Psoas muscle (tissue), 7 donors: ENCODE measurements at regions not wholly inside any gene's neighbourhood (a gene's known extent, or its start where the extent isn't known, plus 50 kb on each side); places are given as distances from the start of the nearest gene placed in this dataset.
A peak's percentile ranks its signal among the peaks of the same experiment; 100 is the strongest.

ENCODE experiments used
- ATAC-seq, 4 donors: fragments of 200-7000 bp; cut with Tn5 transposase; one replicate each; pipeline ENCODE4 v1.9.1; 2020; ENCODE audit warnings: moderate library complexity in 3 of 4, mild to moderate bottlenecking in 2 of 4
- DNase-seq, 2 donors: peaks; one replicate each; pipeline ENCODE4 v3.0.0-alpha.2; 2020
- H3K27ac ChIP-seq: fragments of 200-600 bp; one replicate; pipeline ENCODE4 v1.8.0; 2022
- H3K27me3 ChIP-seq, 3 donors: fragments of 200-600 bp in 1 of 3; one replicate each; pipeline versions ENCODE4 v1.6.1 to v1.8.0; 2013 to 2022; ENCODE audit warnings: low read length in 2 of 3, mild to moderate bottlenecking in 2 of 3, moderate library complexity in 1 of 3; ENCODE audit not compliant: insufficient read depth in 3 of 3
- H3K36me3 ChIP-seq, 2 donors: fragments of 200-600 bp in 1 of 2; one replicate each; pipeline versions ENCODE4 v1.6.1 to v1.8.0; 2013 to 2022; ENCODE audit warnings: low read depth in 1 of 2, mild to moderate bottlenecking in 1 of 2, moderate library complexity in 1 of 2; ENCODE audit not compliant: insufficient read depth in 1 of 2
- H3K4me1 ChIP-seq: fragments of 200-600 bp; one replicate; pipeline ENCODE4 v1.8.0; 2022
- H3K4me3 ChIP-seq: fragments of 200-600 bp; one replicate; pipeline ENCODE4 v1.8.0; 2022; ENCODE audit warnings: mild to moderate bottlenecking
- H3K9me3 ChIP-seq: fragments of 200-600 bp; one replicate; pipeline ENCODE4 v1.8.0; 2022
- CTCF ChIP-seq: fragments of 200-600 bp; IDR thresholded peaks from one replicate; pipeline ENCODE4 v1.8.0; 2022; ENCODE audit warnings: antibody characterized with exemption
- WGBS, 3 donors: extraction: QIAGEN DNeasy Blood & Tissue Kit; methylation state at CpG; one replicate each; pipeline versions ENCODE4 v1.1.6 to v1.1.7; 2013; 5-methylcytosine and 5-hydroxymethylcytosine counted together
- intact Hi-C, 2 donors: fragments of 100-400 bp; cut with DNase I; formaldehyde crosslinking; loops; one replicate each; pipeline versions ENCODE4 v1.11.0 to v1.14.2; 2022
- donor health status: healthy with polysubstance abuse.
- donor health status: DM: no; HTN: no; CAD: no; lungs with moderate emphysema.
- donor health status: Bipolar disorder and iron deficiency.
- donor health status: healthy.
- donor health status: DM: yes; HTN: yes; CAD: no.
- donor health status: DM: no; HTN: no; CAD: no.
- donor health status: DM: yes; HTN: yes; CAD: no.

GRCh38 chr3:30544812-30545211 lies 61.6 kb upstream of the TGFBR2 start:
- H3K9me3 ChIP-seq = no peaks in the 10 kb centered on the region
- no peaks in the 10 kb centered on the region for H3K36me3 ChIP-seq
- 32 to 42% (median 35%) methylated on average over 3 of the region's 3 CpGs for WGBS, 3 donors
- H3K4me1 ChIP-seq = no peaks in the 10 kb centered on the region
- ATAC-seq (peak in 3 of 4 donors; percentile 45 to 75 (median 71)), DNase-seq (no peak)
- intact Hi-C loops = no loop called here
- no peak for TF ChIP-seq CTCF
- H3K27me3 ChIP-seq = no peaks in the 10 kb centered on the region
- H3K4me3 ChIP-seq = no peak overlapping the region
- no peak overlapping the region for H3K27ac ChIP-seq

- no peaks in the 10 kb centered on the region for H3K27me3 ChIP-seq
- intact Hi-C loops = no loop called here
- no peaks in the 10 kb centered on the region for H3K9me3 ChIP-seq
- H3K4me3 ChIP-seq = no peak overlapping the region
- DNase-seq (no peak), ATAC-seq (no peak)
- WGBS, 3 donors = 79 to 97% (median 85%) methylated on average over 1 of the region's 1 CpG
- no peak for TF ChIP-seq CTCF
- H3K4me1 ChIP-seq = no peaks in the 10 kb centered on the region
- no peak overlapping the region for H3K27ac ChIP-seq
- no peaks in the 10 kb centered on the region for H3K36me3 ChIP-seq
Measured at GRCh38 chr3:30546934-30547333, 59.5 kb upstream of the TGFBR2 start.

GRCh38 chr3:30547716-30548115 lies 58.7 kb upstream of the TGFBR2 start:
- no peak for ATAC-seq
- 95 to 97% (median 97%) methylated on average over 5 of the region's 5 CpGs for WGBS, 3 donors
- Histone ChIP-seq H3K4me3 (no peak overlapping the region), H3K4me1 (no peaks in the 10 kb centered on the region), H3K27me3 (no peaks in the 10 kb centered on the region), H3K9me3 (no peaks in the 10 kb centered on the region), H3K27ac (no peak overlapping the region), H3K36me3 (no peaks in the 10 kb centered on the region)
- no peak for DNase-seq
- intact Hi-C loops = no loop called here
- no peak for TF ChIP-seq CTCF

GRCh38 chr3:30548600-30548999 lies 57.8 kb upstream of the TGFBR2 start:
- Histone ChIP-seq H3K9me3 (no peaks in the 10 kb centered on the region), H3K27ac (no peak overlapping the region), H3K27me3 (no peaks in the 10 kb centered on the region), H3K4me3 (no peak overlapping the region), H3K4me1 (no peaks in the 10 kb centered on the region), H3K36me3 (no peaks in the 10 kb centered on the region)
- 55 to 60% (median 56%) methylated on average over 3 of the region's 3 CpGs for WGBS, 3 donors
- DNase-seq (no peak), ATAC-seq (no peak)
- no peak for TF ChIP-seq CTCF
- intact Hi-C loops = no loop called here

- DNase-seq (no peak), ATAC-seq (no peak)
- no peaks in the 10 kb centered on the region for H3K9me3 ChIP-seq
- intact Hi-C loops = no loop called here
- TF ChIP-seq CTCF = no peak
- H3K4me1 ChIP-seq = no peaks in the 10 kb centered on the region
- H3K36me3 ChIP-seq = no peaks in the 10 kb centered on the region
- no peak overlapping the region for H3K27ac ChIP-seq
- H3K27me3 ChIP-seq = no peaks in the 10 kb centered on the region
- 48 to 55% (median 49%) methylated on average over 4 of the region's 4 CpGs for WGBS, 3 donors
- H3K4me3 ChIP-seq = no peak overlapping the region
Measured at GRCh38 chr3:30549600-30549999, 56.8 kb upstream of the TGFBR2 start.
